Uterus (tissue), 2 donors: ENCODE measurements at regions not wholly inside any gene's neighbourhood (a gene's known extent, or its start where the extent isn't known, plus 50 kb on each side); places are given as distances from the start of the nearest gene placed in this dataset.

Experiments
- POLR2A ChIP-seq, 2 donors: fragments of 450-650 bp; IDR thresholded peaks; one replicate each; pipeline ENCODE4 v1.6.1; 2016; ENCODE audit warnings: antibody characterized with exemption in 2 of 2, mild to moderate bottlenecking in 1 of 2, moderate library complexity in 1 of 2
- TF ChIP-seq, protein P1 (sequence below), 4 experiments: fragments of 200-600 bp in 2 of 4; fragments of 450-650 bp in 2 of 4; sonication (generic) in 2 of 4; IDR thresholded peaks; one replicate each; pipeline ENCODE4 v1.5.1; 2016 to 2019; ENCODE audit warnings: antibody characterized with exemption in 4 of 4, mild to moderate bottlenecking in 2 of 4, moderate library complexity in 1 of 4

DNA sequence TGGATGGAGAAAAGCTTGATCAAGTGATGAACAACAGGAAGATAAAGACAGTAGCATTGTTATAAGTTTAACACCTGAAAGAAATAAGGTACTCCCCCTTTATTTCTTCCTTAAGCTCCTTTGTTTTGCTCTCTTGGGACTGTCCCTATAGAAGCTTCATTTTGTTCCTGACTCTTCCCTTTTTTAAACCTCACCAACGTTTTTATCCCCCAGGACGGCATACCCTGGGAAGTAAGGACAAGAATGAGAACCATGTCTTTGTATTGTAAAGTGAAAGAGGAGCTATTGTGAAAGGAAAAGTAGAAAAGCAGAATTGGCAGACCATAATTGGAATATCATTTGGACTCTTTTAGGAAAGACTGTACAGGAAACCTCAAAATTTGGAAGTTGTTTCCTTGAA, 1368.6 kb upstream of the C9orf72 start:
- no peak for TF ChIP-seq POLR2A (IDR thresholded peaks at IDR 0.05)
- TF ChIP-seq, protein P1, sequence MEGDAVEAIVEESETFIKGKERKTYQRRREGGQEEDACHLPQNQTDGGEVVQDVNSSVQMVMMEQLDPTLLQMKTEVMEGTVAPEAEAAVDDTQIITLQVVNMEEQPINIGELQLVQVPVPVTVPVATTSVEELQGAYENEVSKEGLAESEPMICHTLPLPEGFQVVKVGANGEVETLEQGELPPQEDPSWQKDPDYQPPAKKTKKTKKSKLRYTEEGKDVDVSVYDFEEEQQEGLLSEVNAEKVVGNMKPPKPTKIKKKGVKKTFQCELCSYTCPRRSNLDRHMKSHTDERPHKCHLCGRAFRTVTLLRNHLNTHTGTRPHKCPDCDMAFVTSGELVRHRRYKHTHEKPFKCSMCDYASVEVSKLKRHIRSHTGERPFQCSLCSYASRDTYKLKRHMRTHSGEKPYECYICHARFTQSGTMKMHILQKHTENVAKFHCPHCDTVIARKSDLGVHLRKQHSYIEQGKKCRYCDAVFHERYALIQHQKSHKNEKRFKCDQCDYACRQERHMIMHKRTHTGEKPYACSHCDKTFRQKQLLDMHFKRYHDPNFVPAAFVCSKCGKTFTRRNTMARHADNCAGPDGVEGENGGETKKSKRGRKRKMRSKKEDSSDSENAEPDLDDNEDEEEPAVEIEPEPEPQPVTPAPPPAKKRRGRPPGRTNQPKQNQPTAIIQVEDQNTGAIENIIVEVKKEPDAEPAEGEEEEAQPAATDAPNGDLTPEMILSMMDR (IDR thresholded peaks at IDR 0.05) = no peak
